Keratinocyte (primary cell): ENCODE measurements at regions not wholly inside any gene's neighbourhood (a gene's known extent, or its start where the extent isn't known, plus 50 kb on each side); places are given as distances from the start of the nearest gene placed in this dataset.

Experiments
- DNase-seq: peaks from one replicate; pipeline ENCODE4 v3.0.0-alpha.2; 2011; ENCODE audit warnings: low read depth, missing footprints, low spot score
- FAIRE-seq: peaks from 2 replicates; lab custom pipeline; 2011; peaks lifted over from hg19 to GRCh38; lab: Jason Lieb, UNC
- H2AFZ ChIP-seq: 2 replicates; pipeline ENCODE4 v1.6.0; 2012; ENCODE audit warnings: low read length, control low read depth, inconsistent platforms; ENCODE audit not compliant: control insufficient read depth
- H3K27ac ChIP-seq: 2 replicates; pipeline ENCODE4 v1.5.1; 2011; ENCODE audit warnings: low read length; ENCODE audit not compliant: control insufficient read depth, insufficient read depth
- H3K27me3 ChIP-seq: 3 replicates; pipeline ENCODE4 v1.6.0; 2011; ENCODE audit warnings: low read length; ENCODE audit not compliant: control insufficient read depth, insufficient read depth; ENCODE audit errors: extremely low read depth
- H3K36me3 ChIP-seq, 2 experiments: 2 replicates in 1 of 2; 3 replicates in 1 of 2; pipeline ENCODE4 v1.5.1; 2011; ENCODE audit warnings: low read length in 2 of 2, mild to moderate bottlenecking in 1 of 2; ENCODE audit not compliant: control insufficient read depth in 2 of 2, insufficient read depth in 2 of 2; ENCODE audit errors: extremely low read depth in 1 of 2
- H3K4me1 ChIP-seq: 3 replicates; pipeline ENCODE4 v1.5.1; 2011; ENCODE audit warnings: low read length; ENCODE audit not compliant: control insufficient read depth, insufficient read depth; ENCODE audit errors: extremely low read depth
- H3K4me2 ChIP-seq: 3 replicates; pipeline ENCODE4 v1.6.0; 2011; ENCODE audit warnings: low read depth, low read length; ENCODE audit not compliant: control insufficient read depth, insufficient read depth; ENCODE audit errors: extremely low read depth
- H3K4me3 ChIP-seq, 3 experiments: fragments of 200-600 bp in 1 of 3; sonication (generic) in 1 of 3; 2 replicates in 2 of 3; 3 replicates in 1 of 3; pipeline ENCODE4 v1.5.1; 2011 to 2016; ENCODE audit warnings: low read length in 3 of 3, mild to moderate bottlenecking in 3 of 3, control low read depth in 2 of 3, inconsistent platforms in 1 of 3, low read depth in 1 of 3, mixed read lengths in 1 of 3, mixed run types in 1 of 3, moderate library complexity in 1 of 3; ENCODE audit not compliant: control insufficient read depth in 2 of 3, insufficient read depth in 2 of 3; ENCODE audit errors: extremely low read depth in 1 of 3
- H3K79me2 ChIP-seq: 2 replicates; pipeline ENCODE4 v1.6.0; 2012; ENCODE audit warnings: low read length; ENCODE audit not compliant: control insufficient read depth, insufficient read depth
- H3K9ac ChIP-seq: 3 replicates; pipeline ENCODE4 v1.6.0; 2011; ENCODE audit warnings: low read length; ENCODE audit not compliant: control insufficient read depth, insufficient read depth; ENCODE audit errors: extremely low read depth
- H3K9me1 ChIP-seq: 3 replicates; pipeline ENCODE4 v1.6.0; 2011; ENCODE audit warnings: low read length; ENCODE audit not compliant: control insufficient read depth, insufficient read depth; ENCODE audit errors: extremely low read depth
- H3K9me3 ChIP-seq: 2 replicates; pipeline ENCODE4 v1.5.1; 2012; ENCODE audit warnings: low read depth, low read length; ENCODE audit not compliant: control insufficient read depth
- H4K20me1 ChIP-seq: 3 replicates; pipeline ENCODE4 v1.6.0; 2011; ENCODE audit warnings: low read length; ENCODE audit not compliant: control insufficient read depth, insufficient read depth; ENCODE audit errors: extremely low read depth
- EZH2 ChIP-seq: IDR thresholded peaks from one replicate; pipeline ENCODE4 v1.6.1; 2012; ENCODE audit warnings: inconsistent platforms, mild to moderate bottlenecking, low read length, moderate library complexity
- dilution Hi-C: fragments of 300-500 bp; cut with MboI; formaldehyde crosslinking; loops from one replicate; pipeline ENCODE4 v1.7.0; 2020; ENCODE audit warnings: low sequenced_read_pairs; ENCODE audit not compliant: extremely low pct_ligation_motif_present
- TF ChIP-seq, protein P1 (sequence below), 3 experiments: IDR thresholded peaks in 1 of 3; conservative IDR thresholded peaks in 1 of 3; optimal IDR thresholded peaks in 1 of 3; 2 replicates in 2 of 3; 3 replicates in 1 of 3; pipeline versions ENCODE3 to v1.5.1; 2011; ENCODE audit warnings: low read length in 3 of 3, mild to moderate bottlenecking in 3 of 3, moderate library complexity in 2 of 3, control low read depth in 1 of 3, inconsistent platforms in 1 of 3; ENCODE audit not compliant: insufficient read depth in 2 of 3; ENCODE audit errors: extremely low read depth in 1 of 3

DNA sequence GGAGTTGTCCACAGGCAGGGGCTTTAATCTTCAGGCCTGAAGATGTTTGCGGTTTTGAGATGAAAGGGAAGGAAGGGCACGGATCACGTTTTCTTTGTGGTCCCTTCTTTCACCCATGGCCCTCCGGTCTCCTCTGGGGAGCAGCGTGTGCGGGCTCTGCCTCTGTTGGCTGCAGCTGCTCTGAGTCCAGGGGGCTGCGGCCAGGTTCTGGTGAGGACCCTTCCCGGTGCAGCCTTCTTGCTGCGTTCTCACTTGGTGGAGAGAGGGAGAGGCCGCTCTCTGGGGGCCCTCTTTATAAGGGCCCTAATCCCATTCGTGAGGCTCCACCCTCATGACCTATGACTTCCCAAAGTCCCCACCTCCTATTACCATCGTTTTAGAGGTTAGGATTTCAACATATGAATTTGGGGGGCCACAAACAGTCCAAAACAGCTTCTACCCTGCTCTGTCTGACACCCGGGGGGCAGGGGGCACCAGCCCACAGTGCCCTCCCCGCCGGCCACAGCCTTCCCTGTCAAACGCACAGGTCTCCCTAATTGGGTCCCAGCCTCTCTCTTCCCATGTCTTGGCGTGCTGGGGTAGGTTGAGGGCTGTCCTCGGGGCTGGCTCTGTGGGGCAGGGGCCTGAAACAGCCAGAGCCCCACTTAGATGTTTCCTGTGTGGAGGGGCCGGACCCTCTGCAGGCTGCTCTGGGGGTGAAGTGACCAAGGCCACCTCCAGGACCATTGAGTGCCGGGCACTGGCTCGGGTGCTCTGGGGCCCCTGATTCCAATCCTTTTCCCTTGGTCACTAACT lies 100.1 kb upstream of the C1orf174 start:
- H3K4me1 ChIP-seq: no peaks in the 10 kb centered on the region
- no peaks in the 10 kb centered on the region for H3K9me1 ChIP-seq
- no peak overlapping the region for H2AFZ ChIP-seq
- H3K4me2 ChIP-seq: no peak overlapping the region
- no peaks in the 10 kb centered on the region for H3K79me2 ChIP-seq
- H3K9ac ChIP-seq: no peak overlapping the region
- TF ChIP-seq EZH2: no peak
- TF ChIP-seq, protein P1, sequence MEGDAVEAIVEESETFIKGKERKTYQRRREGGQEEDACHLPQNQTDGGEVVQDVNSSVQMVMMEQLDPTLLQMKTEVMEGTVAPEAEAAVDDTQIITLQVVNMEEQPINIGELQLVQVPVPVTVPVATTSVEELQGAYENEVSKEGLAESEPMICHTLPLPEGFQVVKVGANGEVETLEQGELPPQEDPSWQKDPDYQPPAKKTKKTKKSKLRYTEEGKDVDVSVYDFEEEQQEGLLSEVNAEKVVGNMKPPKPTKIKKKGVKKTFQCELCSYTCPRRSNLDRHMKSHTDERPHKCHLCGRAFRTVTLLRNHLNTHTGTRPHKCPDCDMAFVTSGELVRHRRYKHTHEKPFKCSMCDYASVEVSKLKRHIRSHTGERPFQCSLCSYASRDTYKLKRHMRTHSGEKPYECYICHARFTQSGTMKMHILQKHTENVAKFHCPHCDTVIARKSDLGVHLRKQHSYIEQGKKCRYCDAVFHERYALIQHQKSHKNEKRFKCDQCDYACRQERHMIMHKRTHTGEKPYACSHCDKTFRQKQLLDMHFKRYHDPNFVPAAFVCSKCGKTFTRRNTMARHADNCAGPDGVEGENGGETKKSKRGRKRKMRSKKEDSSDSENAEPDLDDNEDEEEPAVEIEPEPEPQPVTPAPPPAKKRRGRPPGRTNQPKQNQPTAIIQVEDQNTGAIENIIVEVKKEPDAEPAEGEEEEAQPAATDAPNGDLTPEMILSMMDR (optimal IDR thresholded peaks at IDR 0.05 in 1 of 3, IDR thresholded peaks at IDR 0.05 in 1 of 3, conservative IDR thresholded peaks at IDR 0.05 in 1 of 3; ENCODE audit: extremely low read depth in 1 of 3, insufficient read depth in 2 of 3, low read length in 3 of 3): no peak
- no peak for DNase-seq
- no peaks in the 10 kb centered on the region for H3K27me3 ChIP-seq
- dilution Hi-C loops: no loop called here
- no peak overlapping the region for H3K4me3 ChIP-seq
- no peak for FAIRE-seq
- H4K20me1 ChIP-seq: no peaks in the 10 kb centered on the region
- H3K9me3 ChIP-seq: peaks cover 19% of the 10 kb centered on the region
- no peaks in the 10 kb centered on the region for H3K36me3 ChIP-seq
- no peak overlapping the region for H3K27ac ChIP-seq

DNA sequence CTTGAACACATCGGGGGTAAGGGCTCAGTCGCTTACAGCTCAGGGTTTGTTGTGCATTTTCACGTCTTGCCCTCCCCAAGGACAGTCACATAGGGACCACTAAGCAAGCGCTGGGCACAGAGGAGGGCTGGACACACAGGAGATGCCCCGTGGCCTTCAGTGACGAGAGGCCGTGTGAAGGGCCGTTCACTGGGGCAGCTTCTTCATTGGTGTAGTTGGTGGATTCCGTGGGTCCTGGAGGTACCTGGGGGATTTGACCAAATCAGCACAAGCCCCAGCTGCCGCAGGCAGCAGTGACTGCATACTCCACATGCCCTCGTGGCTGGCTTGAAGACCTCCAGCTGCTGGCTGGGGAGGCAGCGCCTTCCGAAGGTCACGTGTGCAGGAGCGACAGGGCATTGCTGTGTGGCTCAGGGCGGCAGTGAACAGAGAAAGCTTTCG lies 100.8 kb upstream of the C1orf174 start:
- Histone ChIP-seq H3K4me3 (no peak overlapping the region), H3K9me1 (no peaks in the 10 kb centered on the region), H3K27ac (no peak overlapping the region), H2AFZ (no peak overlapping the region), H3K27me3 (no peaks in the 10 kb centered on the region), H3K9me3 (peaks cover 19% of the 10 kb centered on the region), H3K4me1 (no peaks in the 10 kb centered on the region), H4K20me1 (no peaks in the 10 kb centered on the region), H3K79me2 (no peaks in the 10 kb centered on the region), H3K4me2 (no peak overlapping the region), H3K9ac (no peak overlapping the region), H3K36me3 (no peaks in the 10 kb centered on the region)
- no peak for FAIRE-seq
- TF ChIP-seq, protein P1 (optimal IDR thresholded peaks at IDR 0.05 in 1 of 3, IDR thresholded peaks at IDR 0.05 in 1 of 3, conservative IDR thresholded peaks at IDR 0.05 in 1 of 3; ENCODE audit: extremely low read depth in 1 of 3, insufficient read depth in 2 of 3, low read length in 3 of 3): no peak
- no peak for TF ChIP-seq EZH2
- dilution Hi-C loops: no loop called here
- no peak for DNase-seq
